Limb (tissue), 2 donors: ENCODE measurements at regions not wholly inside any gene's neighbourhood (a gene's known extent, or its start where the extent isn't known, plus 50 kb on each side); places are given as distances from the start of the nearest gene placed in this dataset.
A peak's percentile ranks its signal among the peaks of the same experiment; 100 is the strongest.

Experiments
- DNase-seq, 2 donors: peaks; one replicate each; pipeline ENCODE4 v3.0.0-alpha.2; 2016; ENCODE audit errors: extremely low spot score in 2 of 2

GRCh38 chr18:75683426-75683825 is 255.9 kb upstream of the SMIM21 start:
- DNase-seq, result no peak

- no peak for DNase-seq
Measured at GRCh38 chr18:75681538-75682115, 254.1 kb upstream of the SMIM21 start.

- DNase-seq, result peak in 1 of 2 donors; percentile 9
Measured at GRCh38 chr18:75679331-75679730, 251.8 kb upstream of the SMIM21 start.

GRCh38 chr18:75678627-75679026 is 251.1 kb upstream of the SMIM21 start:
- DNase-seq, result peak in 1 of 2 donors; percentile 61

- DNase-seq, result peak in 1 of 2 donors; percentile 26
Measured at GRCh38 chr18:75677696-75678455, 250.4 kb upstream of the SMIM21 start.

GRCh38 chr18:75660932-75661331 is 233.4 kb upstream of the SMIM21 start:
- DNase-seq, result no peak

GRCh38 chr18:75659535-75660023 is 232.1 kb upstream of the SMIM21 start:
- DNase-seq, result no peak

GRCh38 chr18:75658330-75658729 is 230.8 kb upstream of the SMIM21 start:
- DNase-seq, result no peak

GRCh38 chr18:75656563-75657247 is 229.2 kb upstream of the SMIM21 start:
- no peak for DNase-seq

- DNase-seq, result no peak
Measured at GRCh38 chr18:75656035-75656434, 228.5 kb upstream of the SMIM21 start.

GRCh38 chr18:75654851-75655751 is 227.6 kb upstream of the SMIM21 start:
- DNase-seq, result peak in 1 of 2 donors; percentile 39

- DNase-seq, result no peak
Measured at GRCh38 chr18:75654386-75654785, 226.9 kb upstream of the SMIM21 start.

GRCh38 chr18:75652528-75652927 is 225.0 kb upstream of the SMIM21 start:
- DNase-seq, result no peak

- DNase-seq, result no peak
Measured at GRCh38 chr18:75644871-75645270, 217.4 kb upstream of the SMIM21 start.

GRCh38 chr18:75643083-75643482 is 215.6 kb upstream of the SMIM21 start:
- DNase-seq, result no peak

GRCh38 chr18:75639472-75639831 is 211.9 kb upstream of the SMIM21 start:
- DNase-seq, result no peak

- peak; percentile 76 to 78 for DNase-seq
Measured at GRCh38 chr18:75638776-75639471, 211.4 kb upstream of the SMIM21 start.

- peak in 1 of 2 donors; percentile 65 for DNase-seq
Measured at GRCh38 chr18:75638223-75638775, 210.8 kb upstream of the SMIM21 start.

GRCh38 chr18:75635096-75635495 is 207.6 kb upstream of the SMIM21 start:
- no peak for DNase-seq

GRCh38 chr18:75625966-75626365 is 198.5 kb upstream of the SMIM21 start:
- DNase-seq, result no peak
